Stimulated activated effector memory CD8-positive, alpha-beta T cell treated with anti-CD3 and anti-CD28 coated beads, Interleukin-12 subunit alpha, Interleukin-12 subunit beta, amount 100 ng/mL, for 72 hours (primary cell): ENCODE measurements at regions not wholly inside any gene's neighbourhood (a gene's known extent, or its start where the extent isn't known, plus 50 kb on each side); places are given as distances from the start of the nearest gene placed in this dataset.

ENCODE experiments used
- ATAC-seq: fragments of 150-1000 bp; cut with Tn5 transposase; 2 replicates; pipeline ENCODE4 v1.10.0; 2021
- DNase-seq, 2 donors: peaks; one replicate each; pipeline ENCODE4 v3.0.0; 2021 to 2022; ENCODE audit warnings: low spot score in 2 of 2
- H3K27ac Mint-ChIP-seq: one replicate; pipeline ENCODE4 v1.8.0; 2022; ENCODE audit warnings: mild to moderate bottlenecking, mixed read lengths
- H3K36me3 Mint-ChIP-seq: one replicate; pipeline ENCODE4 v1.8.0; 2022; ENCODE audit warnings: mild to moderate bottlenecking, mixed read lengths
- H3K4me1 Mint-ChIP-seq: one replicate; pipeline ENCODE4 v1.8.0; 2022; ENCODE audit warnings: mixed read lengths
- H3K4me3 Mint-ChIP-seq: one replicate; pipeline ENCODE4 v1.8.0; 2022; ENCODE audit warnings: mild to moderate bottlenecking, mixed read lengths
- H3K9me3 Mint-ChIP-seq: one replicate; pipeline ENCODE4 v1.8.0; 2022; ENCODE audit warnings: mixed read lengths

- Mint-ChIP-seq H3K4me3 (no peak overlapping the region), H3K27ac (no peak overlapping the region), H3K4me1 (no peaks in the 10 kb centered on the region), H3K36me3 (no peaks in the 10 kb centered on the region), H3K9me3 (no peaks in the 10 kb centered on the region)
- ATAC-seq (no peak), DNase-seq (no peak)
Observed at GRCh38 chr13:53167561-53167960, 138.9 kb downstream of the OLFM4 start.

DNA sequence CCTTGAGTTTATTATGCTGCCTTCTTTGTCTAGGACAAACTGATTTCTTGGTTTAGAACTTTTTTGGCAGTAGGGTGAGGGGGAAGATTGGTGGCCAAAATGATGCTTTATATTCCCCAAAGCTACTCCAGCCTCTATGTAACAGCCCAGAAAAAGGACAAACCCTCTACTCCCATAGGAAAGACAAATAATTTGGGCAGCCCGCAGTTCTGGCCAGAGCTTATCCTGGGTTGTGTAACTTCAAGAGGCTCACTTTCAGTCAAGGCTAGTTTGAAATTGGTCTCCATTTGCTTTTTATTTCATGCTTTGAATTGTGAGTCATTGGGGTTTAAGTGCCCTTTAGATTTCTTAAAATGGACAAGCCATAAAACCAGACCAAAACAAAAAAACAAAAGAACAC, 142.3 kb downstream of the OLFM4 start:
- H3K27ac Mint-ChIP-seq: no peak overlapping the region
- H3K36me3 Mint-ChIP-seq: no peaks in the 10 kb centered on the region
- H3K4me1 Mint-ChIP-seq: no peaks in the 10 kb centered on the region
- H3K9me3 Mint-ChIP-seq: peaks cover 7% of the 10 kb centered on the region
- ATAC-seq (no peak), DNase-seq (no peak)
- no peak overlapping the region for H3K4me3 Mint-ChIP-seq

GRCh38 chr13:53174545-53174944, 145.9 kb downstream of the OLFM4 start:
- Mint-ChIP-seq H3K36me3 (no peaks in the 10 kb centered on the region), H3K27ac (no peak overlapping the region), H3K4me1 (no peaks in the 10 kb centered on the region), H3K9me3 (peaks cover 7% of the 10 kb centered on the region), H3K4me3 (no peak overlapping the region)
- DNase-seq (no peak), ATAC-seq (no peak)

DNA sequence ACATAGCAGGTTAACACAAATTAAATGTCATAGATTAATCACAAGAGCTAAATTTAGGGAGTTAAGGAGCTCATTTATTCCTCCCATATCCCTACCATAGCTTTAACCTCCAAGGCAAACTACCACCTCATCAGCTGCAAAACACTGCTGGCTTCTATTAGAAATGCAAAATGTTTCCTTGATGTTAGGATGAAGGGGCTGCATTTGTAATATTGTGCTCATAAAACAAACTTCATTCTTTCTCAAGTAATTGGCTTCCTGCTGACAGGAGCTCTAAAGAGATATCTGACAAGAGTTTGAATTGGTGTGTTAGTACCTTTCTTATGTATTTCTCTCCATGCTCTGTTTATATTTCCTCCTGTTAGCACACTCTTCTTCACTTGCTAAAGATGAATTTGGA, 152.1 kb downstream of the OLFM4 start:
- DNase-seq: no peak
- no peak overlapping the region for H3K27ac Mint-ChIP-seq
- H3K36me3 Mint-ChIP-seq: no peaks in the 10 kb centered on the region
- no peak for ATAC-seq
- no peaks in the 10 kb centered on the region for H3K4me1 Mint-ChIP-seq
- no peak overlapping the region for H3K4me3 Mint-ChIP-seq
- H3K9me3 Mint-ChIP-seq: no peaks in the 10 kb centered on the region

DNA sequence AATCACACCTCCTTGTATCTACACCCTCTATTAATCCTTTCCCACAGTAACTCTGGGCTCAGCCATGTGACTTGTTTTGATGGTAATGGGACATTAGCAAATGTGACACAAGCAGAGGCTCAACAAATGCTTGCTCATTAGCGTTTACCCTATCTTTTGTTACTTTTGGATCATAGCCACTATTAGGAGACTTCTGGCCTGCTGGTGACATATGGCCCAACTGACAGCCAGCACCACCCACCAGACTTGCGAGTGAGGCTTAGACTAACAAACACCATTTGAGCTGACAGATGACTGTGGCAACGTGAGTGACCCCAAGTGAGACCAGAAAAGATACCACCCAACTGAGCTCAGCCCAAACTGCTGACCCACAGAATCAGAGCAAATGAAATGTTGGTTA, 154.1 kb downstream of the OLFM4 start:
- ATAC-seq: no peak
- DNase-seq: no peak
- Mint-ChIP-seq H3K4me3 (no peak overlapping the region), H3K9me3 (no peaks in the 10 kb centered on the region), H3K36me3 (no peaks in the 10 kb centered on the region), H3K27ac (no peak overlapping the region), H3K4me1 (no peaks in the 10 kb centered on the region)

DNA sequence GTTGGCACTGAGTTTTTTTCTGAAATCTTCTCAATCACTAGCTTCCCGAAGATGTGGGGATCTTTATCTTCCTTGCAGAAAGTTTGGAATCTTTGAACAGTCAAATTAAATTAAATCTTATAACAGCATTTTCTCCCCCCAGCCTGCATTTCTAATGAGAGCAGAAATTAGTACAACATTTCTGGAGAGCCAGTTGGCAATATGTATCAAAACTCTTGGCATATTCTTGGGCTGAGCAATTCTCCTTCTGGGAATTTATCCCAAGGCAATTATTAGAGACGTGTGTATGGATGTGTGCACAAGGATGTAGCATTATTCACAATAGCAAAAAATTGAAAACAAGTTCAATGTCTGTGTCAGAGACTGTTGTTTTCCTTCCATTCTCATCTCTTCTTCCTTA, 159.5 kb downstream of the OLFM4 start:
- no peak overlapping the region for H3K27ac Mint-ChIP-seq
- no peak for ATAC-seq
- no peaks in the 10 kb centered on the region for H3K4me1 Mint-ChIP-seq
- no peak overlapping the region for H3K4me3 Mint-ChIP-seq
- no peaks in the 10 kb centered on the region for H3K36me3 Mint-ChIP-seq
- DNase-seq: no peak
- no peaks in the 10 kb centered on the region for H3K9me3 Mint-ChIP-seq

- H3K27ac Mint-ChIP-seq: no peak overlapping the region
- ATAC-seq: no peak
Observed at GRCh38 chr13:53189162-53189561, 160.5 kb downstream of the OLFM4 start.

DNA sequence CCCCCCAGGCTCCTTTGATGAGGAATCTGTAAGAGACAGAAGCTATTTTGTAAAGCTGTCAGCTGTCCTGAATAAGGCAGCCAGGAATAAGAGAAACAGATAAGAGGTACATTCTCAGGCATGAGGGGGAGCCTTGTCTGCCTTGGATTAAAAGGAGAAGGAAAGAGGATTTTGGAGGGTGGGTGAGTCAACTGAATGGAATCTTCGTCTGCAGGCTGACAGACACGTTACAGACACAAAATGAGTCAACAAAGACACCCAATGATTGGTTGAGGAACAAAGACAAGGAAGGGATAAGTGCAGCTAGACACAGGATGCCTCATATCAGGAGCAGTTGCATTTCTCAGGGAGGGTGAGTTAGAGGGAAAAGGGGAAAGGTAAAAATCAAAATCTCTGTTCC, 162.5 kb downstream of the OLFM4 start:
- no peak for DNase-seq
- H3K4me3 Mint-ChIP-seq: no peak overlapping the region
- ATAC-seq: no peak
- H3K36me3 Mint-ChIP-seq: no peaks in the 10 kb centered on the region
- no peaks in the 10 kb centered on the region for H3K4me1 Mint-ChIP-seq
- H3K27ac Mint-ChIP-seq: no peak overlapping the region
- H3K9me3 Mint-ChIP-seq: no peaks in the 10 kb centered on the region

More at GRCh38 chr13:53189162-53189561, 160.5 kb downstream of the OLFM4 start:
- no peak for DNase-seq
- no peaks in the 10 kb centered on the region for H3K9me3 Mint-ChIP-seq
- H3K36me3 Mint-ChIP-seq: no peaks in the 10 kb centered on the region
- H3K4me1 Mint-ChIP-seq: no peaks in the 10 kb centered on the region
- H3K4me3 Mint-ChIP-seq: no peak overlapping the region

DNA sequence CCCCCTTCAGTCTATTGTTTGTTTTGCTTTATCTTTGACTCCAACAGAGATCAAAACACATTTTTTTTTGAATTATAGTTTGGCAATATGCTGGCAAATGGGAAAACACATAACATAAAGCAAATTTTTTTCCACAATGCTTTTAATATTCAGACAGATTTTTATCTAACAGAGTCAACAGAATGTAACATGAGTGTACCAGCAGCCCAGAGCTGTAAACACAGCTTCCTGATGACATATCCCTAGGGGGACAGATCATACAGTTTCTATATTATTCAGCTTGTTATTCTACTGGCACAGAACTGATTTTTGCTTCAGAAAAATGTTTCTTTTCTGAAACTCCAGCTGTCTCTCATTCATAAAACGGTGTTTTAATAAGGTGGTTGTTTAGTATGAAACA, 168.8 kb downstream of the OLFM4 start:
- Mint-ChIP-seq H3K4me3 (no peak overlapping the region), H3K9me3 (no peaks in the 10 kb centered on the region), H3K4me1 (no peaks in the 10 kb centered on the region), H3K27ac (no peak overlapping the region), H3K36me3 (no peaks in the 10 kb centered on the region)
- DNase-seq: no peak
- no peak for ATAC-seq

GRCh38 chr13:53198017-53198416, 169.4 kb downstream of the OLFM4 start:
- DNase-seq (no peak), ATAC-seq (no peak)
- no peaks in the 10 kb centered on the region for H3K4me1 Mint-ChIP-seq
- no peaks in the 10 kb centered on the region for H3K36me3 Mint-ChIP-seq
- H3K9me3 Mint-ChIP-seq: no peaks in the 10 kb centered on the region
- no peak overlapping the region for H3K4me3 Mint-ChIP-seq
- H3K27ac Mint-ChIP-seq: no peak overlapping the region

- ATAC-seq: no peak
- DNase-seq: no peak
- Mint-ChIP-seq H3K4me3 (no peak overlapping the region), H3K9me3 (no peaks in the 10 kb centered on the region), H3K36me3 (no peaks in the 10 kb centered on the region), H3K4me1 (no peaks in the 10 kb centered on the region), H3K27ac (no peak overlapping the region)
Observed at GRCh38 chr13:53198736-53199135, 170.1 kb downstream of the OLFM4 start.

DNA sequence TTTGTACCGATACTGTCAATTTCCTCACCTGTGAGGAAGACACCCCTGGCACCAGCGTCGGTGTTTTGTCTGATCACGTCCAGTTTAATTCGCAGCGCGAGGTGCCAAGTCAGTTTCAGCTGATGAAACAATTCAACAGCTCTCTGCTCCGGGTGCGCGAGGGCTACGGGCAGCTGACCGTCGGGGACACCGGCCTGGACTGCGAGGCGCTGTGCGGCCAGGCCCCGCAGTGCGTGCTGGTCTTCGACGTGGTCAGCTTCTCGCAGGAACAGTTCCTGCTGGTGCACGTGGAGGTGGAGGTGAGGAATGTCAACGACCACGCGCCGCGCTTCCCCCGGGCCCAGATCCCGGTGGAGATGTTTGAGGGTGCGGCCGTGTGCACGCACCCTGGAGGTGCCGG, 171.5 kb downstream of the OLFM4 start:
- no peak overlapping the region for H3K27ac Mint-ChIP-seq
- H3K36me3 Mint-ChIP-seq: no peaks in the 10 kb centered on the region
- no peaks in the 10 kb centered on the region for H3K9me3 Mint-ChIP-seq
- DNase-seq: no peak
- no peaks in the 10 kb centered on the region for H3K4me1 Mint-ChIP-seq
- H3K4me3 Mint-ChIP-seq: no peak overlapping the region
- ATAC-seq: no peak

DNA sequence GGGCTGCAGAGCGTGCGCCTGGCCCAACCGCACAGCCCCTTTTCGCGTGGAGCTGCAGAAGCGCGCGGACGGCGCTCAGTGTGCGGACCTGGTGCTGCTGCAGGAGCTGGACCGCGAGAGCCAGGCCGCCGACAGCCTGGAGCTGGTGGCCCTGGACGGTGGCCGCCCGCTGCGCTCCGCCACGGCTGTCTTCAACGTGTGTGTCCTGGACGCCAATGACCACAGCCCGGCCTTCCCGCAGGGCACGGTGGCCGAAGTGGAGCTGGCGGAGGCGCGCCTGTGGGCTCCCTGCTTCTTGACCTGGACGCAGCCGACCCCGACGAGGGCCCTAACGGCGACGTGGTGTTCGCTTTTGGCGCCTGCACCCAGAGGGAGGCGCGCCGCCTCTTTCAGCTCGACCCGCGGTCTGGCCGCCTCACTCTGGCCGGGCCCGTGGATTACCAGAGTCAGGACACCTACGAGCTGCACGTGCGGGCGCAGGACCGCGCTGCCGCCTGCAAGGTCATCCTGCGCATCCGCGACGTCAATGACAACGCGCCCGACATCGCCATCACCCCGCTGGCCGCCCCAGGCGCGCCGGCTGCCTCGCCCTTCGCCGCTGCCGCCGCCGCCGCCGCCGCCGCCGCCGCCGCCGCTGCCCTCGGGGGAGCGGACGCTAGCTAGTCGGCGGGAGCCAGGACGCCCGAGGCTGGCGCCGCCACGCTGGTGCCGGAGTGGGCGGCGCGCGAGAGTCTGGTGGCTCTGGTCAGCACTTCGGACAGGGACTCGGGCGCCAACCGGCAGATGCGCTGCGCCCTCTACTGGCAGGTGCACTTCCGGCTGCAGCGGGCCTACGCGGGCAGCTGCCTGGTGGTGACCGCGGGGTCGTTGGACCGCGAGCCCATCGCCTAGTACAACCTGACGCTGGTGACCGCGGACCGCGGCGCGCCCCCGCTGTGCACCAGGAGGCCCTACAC, 172.2 kb downstream of the OLFM4 start:
- ATAC-seq (no peak), DNase-seq (no peak)
- H3K36me3 Mint-ChIP-seq: no peaks in the 10 kb centered on the region
- H3K9me3 Mint-ChIP-seq: no peaks in the 10 kb centered on the region
- H3K4me3 Mint-ChIP-seq: no peak overlapping the region
- no peaks in the 10 kb centered on the region for H3K4me1 Mint-ChIP-seq
- H3K27ac Mint-ChIP-seq: no peak overlapping the region

DNA sequence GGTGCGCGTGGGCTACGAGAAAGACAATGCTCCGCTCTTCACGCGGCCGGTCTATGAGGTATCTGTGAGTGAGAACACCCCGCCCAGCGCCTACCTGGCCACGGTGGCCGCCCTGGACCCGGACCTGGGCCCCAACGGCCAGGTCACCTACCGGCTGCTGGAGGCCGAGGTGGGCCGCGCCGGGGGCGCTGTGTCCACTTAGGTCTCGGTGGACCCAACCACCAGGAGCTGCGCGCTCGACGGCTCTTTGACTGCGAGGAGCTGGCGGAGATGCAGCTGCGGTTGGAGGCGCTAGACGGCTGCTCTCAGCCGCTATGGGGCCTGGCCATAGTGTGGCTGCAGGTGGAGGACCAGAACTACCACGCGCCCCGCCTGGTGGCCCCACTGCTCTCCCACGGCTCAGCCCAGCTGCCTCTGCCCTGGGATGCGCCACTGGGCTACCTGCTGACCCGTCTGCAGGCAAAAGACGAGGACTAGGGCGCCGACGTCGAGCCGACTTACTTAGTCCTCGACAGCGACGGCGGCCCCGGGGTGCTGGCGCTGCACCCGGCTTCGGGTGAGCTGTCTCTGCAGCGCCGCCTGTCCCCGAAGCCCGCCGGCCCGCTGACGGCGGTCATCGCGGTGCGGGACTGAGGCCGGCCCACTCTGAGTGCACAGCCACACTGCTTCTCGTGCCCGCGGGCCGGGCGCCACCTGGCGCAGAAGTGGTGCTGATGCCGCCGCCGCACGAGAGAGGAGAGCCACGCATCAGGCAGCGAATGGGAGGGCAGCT, 173.0 kb downstream of the OLFM4 start:
- no peak for DNase-seq

GRCh38 chr13:53204598-53204997, 176.0 kb downstream of the OLFM4 start:
- no peak for ATAC-seq
- Mint-ChIP-seq H3K9me3 (peaks cover 2% of the 10 kb centered on the region), H3K36me3 (no peaks in the 10 kb centered on the region), H3K27ac (no peak overlapping the region), H3K4me3 (no peak overlapping the region), H3K4me1 (no peaks in the 10 kb centered on the region)
- no peak for DNase-seq

More for the DNA sequence above, 173.0 kb downstream of the OLFM4 start:
- Mint-ChIP-seq H3K4me3 (no peak overlapping the region), H3K4me1 (no peaks in the 10 kb centered on the region), H3K9me3 (no peaks in the 10 kb centered on the region), H3K27ac (no peak overlapping the region), H3K36me3 (no peaks in the 10 kb centered on the region)
- ATAC-seq: no peak

DNA sequence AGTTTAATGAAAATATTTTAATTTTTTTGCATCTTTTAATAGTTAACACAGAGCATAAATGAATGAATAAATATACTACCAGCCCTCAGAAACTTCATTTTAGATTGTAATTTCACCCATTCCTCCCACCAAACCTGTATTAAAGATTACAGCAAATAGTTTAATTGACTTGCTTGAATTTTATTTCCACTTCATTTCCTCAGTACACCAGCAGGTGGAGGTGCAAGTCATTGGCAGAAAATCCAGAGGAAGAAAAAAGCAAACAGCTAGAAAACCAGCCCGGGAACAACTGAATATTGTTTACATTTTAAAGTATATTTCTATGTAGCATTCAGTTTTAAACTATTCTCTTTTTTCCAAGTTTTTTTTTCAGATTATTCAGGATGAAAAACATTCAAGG, 177.8 kb downstream of the OLFM4 start:
- ATAC-seq (no peak), DNase-seq (no peak)
- no peak overlapping the region for H3K4me3 Mint-ChIP-seq
- H3K36me3 Mint-ChIP-seq: no peaks in the 10 kb centered on the region
- no peak overlapping the region for H3K27ac Mint-ChIP-seq
- H3K4me1 Mint-ChIP-seq: no peaks in the 10 kb centered on the region
- peaks cover 2% of the 10 kb centered on the region for H3K9me3 Mint-ChIP-seq
